Suppressor macrophage (primary cell): ENCODE measurements at regions not wholly inside any gene's neighbourhood (a gene's known extent, or its start where the extent isn't known, plus 50 kb on each side); places are given as distances from the start of the nearest gene placed in this dataset.
"Not testable (repeated sequence)": the region's sequence is repeated elsewhere in the genome, so short reads cannot be mapped to it uniquely, and the experiment has no call there.

Experiments
- DNase-seq, 4 experiments: peaks; one replicate each; pipeline ENCODE4 v3.0.0-alpha.2; 2020 to 2022

- no peak for DNase-seq
These were observed 90.7 kb downstream of the CD24 start for GRCh38 chr6:106883808-106884262.

GRCh38 chr6:106882601-106883518 is 91.7 kb downstream of the CD24 start:
- DNase-seq, result peak in 1 of 4 experiments; percentile 3

DNA sequence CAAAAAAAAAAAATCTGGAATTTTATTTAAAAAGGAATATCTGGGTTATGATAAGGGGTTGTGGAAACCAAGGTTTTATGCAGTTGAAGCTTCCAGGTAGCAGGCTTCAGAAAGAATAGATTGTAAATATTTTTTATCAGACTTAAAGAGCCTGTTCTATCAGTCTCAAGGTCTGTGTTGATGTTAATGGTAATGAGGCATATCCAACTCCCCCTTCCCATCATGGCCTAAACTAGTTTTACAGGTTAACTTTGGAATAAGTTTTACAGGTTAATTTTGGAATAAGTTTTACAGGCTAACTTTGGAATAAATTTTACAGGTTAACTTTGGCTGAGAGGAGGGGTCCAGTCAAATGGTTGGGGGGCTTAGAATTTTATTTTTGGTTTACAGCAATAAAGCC is 92.4 kb downstream of the CD24 start:
- no peak for DNase-seq

GRCh38 chr6:106880952-106881351 is 93.6 kb downstream of the CD24 start:
- DNase-seq, result no peak

- DNase-seq, result no peak
These were observed 98.7 kb downstream of the CD24 start for GRCh38 chr6:106875782-106876321.

DNA sequence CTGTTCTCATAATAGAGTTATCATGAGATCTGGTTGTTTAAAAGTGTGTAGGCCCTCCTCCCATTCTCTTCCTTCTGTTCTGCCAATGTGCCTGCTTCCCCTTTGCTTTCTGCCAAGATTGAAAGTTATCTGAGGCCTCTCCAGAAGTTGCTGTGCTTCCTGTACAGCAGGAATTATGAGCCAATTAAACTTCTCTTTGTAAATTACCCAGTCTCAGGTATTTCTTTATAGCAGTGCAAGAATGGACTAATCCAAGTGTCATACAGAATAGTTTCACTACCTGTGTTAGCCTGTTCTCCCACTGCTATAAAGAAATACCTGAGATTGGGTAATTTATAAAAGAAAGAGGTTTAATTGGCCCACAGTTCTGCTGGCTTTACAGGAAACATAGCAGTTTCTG is 100.0 kb downstream of the CD24 start:
- DNase-seq, result no peak

- no peak for DNase-seq
These were observed 102.5 kb downstream of the CD24 start for GRCh38 chr6:106872049-106872448.

GRCh38 chr6:106870824-106871717 is 103.5 kb downstream of the CD24 start:
- no peak for DNase-seq

GRCh38 chr6:106870069-106870468 is 104.5 kb downstream of the CD24 start:
- DNase-seq, result no peak

DNA sequence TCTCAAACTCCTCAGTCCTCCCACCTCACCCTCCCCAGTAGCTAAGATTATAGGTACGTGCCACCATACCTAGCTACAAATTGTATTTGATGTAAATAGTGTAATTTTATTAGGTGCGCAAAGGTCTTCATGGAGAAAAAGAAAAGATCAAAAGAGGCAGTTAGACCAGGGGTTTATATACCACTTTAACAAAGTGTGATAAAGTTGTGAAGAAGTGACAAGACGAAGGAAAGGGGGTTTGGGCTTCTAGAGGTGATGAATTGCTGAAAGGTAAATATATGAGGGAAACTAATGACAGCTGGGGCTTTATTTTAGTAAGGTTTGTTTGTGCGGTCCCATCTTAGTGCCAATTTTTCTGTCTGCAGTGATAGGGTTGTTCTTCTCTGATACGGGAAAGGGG is 105.3 kb downstream of the CD24 start:
- DNase-seq, result no peak

DNA sequence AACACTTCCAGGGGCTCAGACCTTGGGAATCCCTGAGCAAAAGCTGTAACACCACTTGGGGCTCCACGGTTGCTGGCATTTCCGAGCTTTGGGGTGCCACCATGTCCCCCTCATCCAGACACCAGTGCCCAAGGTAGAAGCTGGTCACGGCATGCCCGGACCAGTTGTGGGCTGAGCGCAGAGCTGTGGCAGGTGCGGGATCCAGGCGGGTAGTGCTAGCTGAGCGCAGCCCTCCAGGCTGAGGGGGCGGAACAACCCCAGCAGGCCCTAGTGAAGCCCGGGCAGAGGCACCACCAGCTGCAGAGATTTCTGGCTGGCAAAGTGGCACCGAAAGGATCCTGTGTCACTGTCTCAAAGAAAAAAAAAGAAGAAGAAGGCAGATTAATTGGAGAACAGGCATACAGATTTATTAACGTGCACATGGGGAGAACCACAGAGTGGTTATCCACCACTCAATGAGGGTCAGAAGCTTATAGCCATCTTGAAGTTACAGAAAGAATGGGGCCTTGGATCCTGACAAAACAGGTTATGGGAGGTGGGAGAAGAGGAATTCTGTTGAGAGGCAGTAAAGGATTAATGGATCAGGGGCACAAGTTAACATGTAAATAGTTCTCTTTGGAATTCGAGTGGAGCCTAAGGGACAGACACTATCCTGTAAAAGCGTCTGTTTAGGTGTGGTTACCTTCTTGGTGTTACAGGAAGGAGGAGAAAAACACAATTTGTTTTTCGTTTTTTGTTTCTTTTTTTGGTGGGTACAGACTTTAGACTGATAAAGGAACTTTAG is 107.5 kb downstream of the CD24 start:
- no peak for DNase-seq

DNA sequence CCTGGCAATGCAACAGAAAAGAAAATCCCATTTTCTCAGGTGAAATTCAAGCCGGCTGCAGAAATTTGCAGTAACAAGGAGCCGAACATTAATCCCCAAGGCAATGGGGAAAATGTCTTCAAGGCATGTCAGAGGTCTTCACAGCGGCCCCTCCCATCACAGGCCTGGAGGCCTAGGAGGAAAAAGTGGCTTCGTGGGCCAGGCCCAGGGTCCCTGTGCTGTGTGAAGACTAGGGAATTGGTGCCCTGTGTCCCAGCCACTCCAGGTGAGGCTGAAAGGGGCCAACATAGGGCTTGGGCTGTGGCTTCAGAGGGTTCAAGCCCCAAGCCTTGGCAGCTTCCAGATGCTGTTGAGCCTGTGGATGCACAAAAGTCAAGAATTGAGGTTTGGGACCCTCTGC is 111.7 kb downstream of the CD24 start:
- no peak for DNase-seq

- DNase-seq, result no peak
These were observed 113.6 kb downstream of the CD24 start for GRCh38 chr6:106860940-106861339.

- DNase-seq, result peak in 2 of 4 experiments; percentile 4 to 5
These were observed 115.9 kb downstream of the CD24 start for GRCh38 chr6:106858653-106859092.

DNA sequence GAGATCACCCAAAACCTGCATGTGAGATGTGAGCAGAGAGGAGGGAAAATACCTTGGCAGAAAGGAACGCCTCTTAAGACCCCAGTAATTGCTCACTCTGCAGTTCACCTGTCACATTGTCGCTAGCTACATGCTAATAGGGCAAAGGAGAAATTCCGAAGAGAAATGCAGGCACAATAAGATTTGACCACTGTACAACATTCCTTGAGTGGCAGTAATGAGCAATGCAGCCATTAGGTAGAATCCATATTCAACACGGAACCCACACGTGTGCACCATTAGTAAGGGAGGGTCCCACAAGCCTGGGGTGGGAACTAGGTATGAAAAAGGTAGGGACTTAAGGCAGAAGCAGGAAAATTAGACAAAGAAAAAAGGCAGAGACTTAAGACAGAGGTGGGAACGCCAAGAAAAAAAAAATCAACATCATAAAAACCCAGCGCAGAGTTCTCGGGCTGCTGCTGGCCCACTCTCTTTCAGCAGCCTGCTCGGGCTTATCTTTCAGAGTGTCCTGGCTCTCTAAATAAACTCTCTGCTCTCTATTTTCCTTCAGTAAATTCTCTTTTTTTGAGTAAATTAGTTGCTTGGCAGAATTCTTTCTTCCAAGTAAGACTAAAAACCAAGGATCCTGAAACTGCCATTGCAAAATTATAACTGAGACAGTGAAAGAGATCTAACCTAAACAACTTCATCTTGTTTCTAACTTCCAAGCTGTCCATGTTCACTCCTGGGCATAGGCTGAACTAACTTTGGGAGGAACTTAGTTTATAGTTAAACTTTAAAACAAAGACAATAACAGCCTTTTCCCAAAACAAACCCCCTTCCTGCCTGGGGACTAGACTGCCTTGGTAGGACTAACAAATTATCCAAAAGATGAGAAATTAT is 116.5 kb downstream of the CD24 start:
- no peak for DNase-seq

- not testable (repeated sequence) for DNase-seq
These were observed 117.2 kb downstream of the CD24 start for GRCh38 chr6:106857310-106857709.

GRCh38 chr6:106856227-106856874 is 118.2 kb downstream of the CD24 start:
- DNase-seq, result no peak

DNA sequence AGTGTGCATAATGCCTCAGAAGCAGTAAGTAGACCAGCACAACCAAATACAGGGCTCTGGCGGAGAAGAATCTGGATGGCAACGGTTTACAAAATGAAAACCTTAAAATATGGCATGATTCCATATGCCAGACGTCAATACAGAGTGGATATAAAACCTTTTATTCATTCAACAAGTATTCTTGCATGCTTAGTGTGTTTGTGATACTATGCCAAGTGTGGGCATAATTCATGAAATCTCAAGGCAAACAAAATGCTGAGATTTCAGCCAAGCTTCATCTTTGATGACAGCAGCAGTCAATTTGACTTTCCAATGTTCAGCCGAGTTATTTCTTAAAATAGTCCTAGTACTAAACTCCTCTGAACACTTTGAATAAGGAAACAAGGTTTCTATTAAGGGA is 119.4 kb downstream of the CD24 start:
- DNase-seq, result no peak

GRCh38 chr6:106849676-106850332 is 124.7 kb downstream of the CD24 start:
- peak in 1 of 4 experiments; percentile 20 for DNase-seq

DNA sequence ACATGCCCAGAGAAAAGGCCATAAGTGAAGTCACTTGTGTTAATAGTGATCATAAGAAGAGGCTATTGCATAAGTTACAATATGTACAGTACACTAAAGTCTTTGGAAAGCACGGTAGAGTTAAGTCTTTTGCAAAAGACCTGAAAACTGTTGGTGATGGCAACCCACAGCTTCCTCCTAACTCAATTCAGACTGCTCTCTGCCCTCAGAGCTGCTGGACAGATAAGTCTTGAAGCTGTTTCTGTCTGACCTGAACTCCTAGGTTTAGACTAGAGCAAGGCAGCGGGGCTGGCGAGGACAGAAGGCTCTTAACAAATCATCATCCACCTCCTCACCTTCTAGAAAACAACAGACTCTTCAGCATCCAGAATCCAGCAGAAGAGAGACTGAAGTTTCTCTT is 125.4 kb downstream of the CD24 start:
- no peak for DNase-seq
